Activated CD8-positive, alpha-beta T cell treated with anti-CD3 and anti-CD28 coated beads for 36 hours (primary cell): ENCODE measurements at regions not wholly inside any gene's neighbourhood (a gene's known extent, or its start where the extent isn't known, plus 50 kb on each side); places are given as distances from the start of the nearest gene placed in this dataset.
A peak's percentile ranks its signal among the peaks of the same experiment; 100 is the strongest.

Experiments
- ATAC-seq: fragments of 200-7000 bp; cut with Tn5 transposase; one replicate; pipeline ENCODE4 v1.10.0; 2021; ENCODE audit warnings: mild to moderate bottlenecking, moderate library complexity
- CTCF ChIA-PET: fragments of 350-600 bp; sonication (Branson Sonifier 250); formaldehyde crosslinking; loops from one replicate; lab custom pipeline; 2021; ENCODE audit warnings: antibody characterized with exemption; lab: Charles Lee
- POLR2A ChIA-PET: fragments of 350-600 bp; sonication (Branson Sonifier 250); formaldehyde crosslinking; loops from one replicate; lab custom pipeline; 2021; ENCODE audit warnings: antibody characterized with exemption; lab: Charles Lee
- DNase-seq: peaks from one replicate; pipeline ENCODE4 v3.0.0-alpha.2; 2020
- H3K27ac Mint-ChIP-seq: one replicate; pipeline ENCODE4 v1.8.0; 2021; ENCODE audit warnings: mild to moderate bottlenecking, mixed read lengths
- H3K27me3 Mint-ChIP-seq: one replicate; pipeline ENCODE4 v1.8.0; 2021; ENCODE audit warnings: mixed read lengths
- H3K36me3 Mint-ChIP-seq: one replicate; pipeline ENCODE4 v1.8.0; 2021; ENCODE audit warnings: low read depth, mixed read lengths
- H3K4me1 Mint-ChIP-seq: one replicate; pipeline ENCODE4 v1.8.0; 2021; ENCODE audit warnings: low read depth, mixed read lengths
- H3K4me3 Mint-ChIP-seq: one replicate; pipeline ENCODE4 v1.8.0; 2021; ENCODE audit warnings: mild to moderate bottlenecking, moderate library complexity, mixed read lengths
- H3K9me3 Mint-ChIP-seq: one replicate; pipeline ENCODE4 v1.8.0; 2021; ENCODE audit warnings: mixed read lengths
- CTCF ChIP-seq: fragments of 200-600 bp; IDR thresholded peaks from one replicate; pipeline ENCODE4 v1.8.0; 2022; ENCODE audit warnings: antibody characterized with exemption, mild to moderate bottlenecking
- intact Hi-C: fragments of 100-400 bp; cut with micrococcal nuclease; formaldehyde crosslinking; loops from one replicate; pipeline ENCODE4 v1.10.0; 2022

GRCh38 chr5:107291866-107292265 is 378.9 kb downstream of the EFNA5 start:
- H3K4me3 Mint-ChIP-seq, result no peak overlapping the region
- H3K27ac Mint-ChIP-seq, result no peak overlapping the region
- H3K4me1 Mint-ChIP-seq, result peaks cover 5% of the 10 kb centered on the region
- no peak for TF ChIP-seq CTCF
- intact Hi-C loops, result no loop called here
- ChIA-PET CTCF (no interaction called here), POLR2A (no interaction called here)
- no peak for ATAC-seq
- peaks cover 2% of the 10 kb centered on the region for H3K9me3 Mint-ChIP-seq
- H3K27me3 Mint-ChIP-seq, result peaks cover 3% of the 10 kb centered on the region
- no peak for DNase-seq
- H3K36me3 Mint-ChIP-seq, result no peaks in the 10 kb centered on the region

GRCh38 chr5:107290780-107291398 is 379.8 kb downstream of the EFNA5 start:
- no peaks in the 10 kb centered on the region for H3K36me3 Mint-ChIP-seq
- H3K4me1 Mint-ChIP-seq, result peaks cover 5% of the 10 kb centered on the region
- H3K27me3 Mint-ChIP-seq, result peaks cover 2% of the 10 kb centered on the region
- no peak for DNase-seq
- no peak overlapping the region for H3K27ac Mint-ChIP-seq
- POLR2A ChIA-PET, result interaction anchor here (1.2 kb wide), 1 partner anchor 10 kb away, joined by 3 read pairs; no protein-coding TSS in a partner anchor
- peaks cover 2% of the 10 kb centered on the region for H3K9me3 Mint-ChIP-seq
- no peak overlapping the region for H3K4me3 Mint-ChIP-seq
- CTCF ChIA-PET, result no interaction called here
- intact Hi-C loops, result no loop called here
- ATAC-seq, result no peak
- TF ChIP-seq CTCF, result no peak

GRCh38 chr5:107289030-107289714 is 381.6 kb downstream of the EFNA5 start:
- Mint-ChIP-seq H3K4me3 (no peak overlapping the region), H3K4me1 (peaks cover 5% of the 10 kb centered on the region), H3K27ac (no peak overlapping the region), H3K9me3 (peaks cover 2% of the 10 kb centered on the region), H3K27me3 (peaks cover 2% of the 10 kb centered on the region), H3K36me3 (no peaks in the 10 kb centered on the region)
- POLR2A ChIA-PET, result no interaction called here
- DNase-seq (peak; percentile 1), ATAC-seq (peak; percentile 82)
- no peak for TF ChIP-seq CTCF
- CTCF ChIA-PET, result no interaction called here
- intact Hi-C loops, result no loop called here

GRCh38 chr5:107286447-107287098 is 384.2 kb downstream of the EFNA5 start:
- peaks cover 5% of the 10 kb centered on the region for H3K4me1 Mint-ChIP-seq
- intact Hi-C loops, result no loop called here
- DNase-seq (no peak), ATAC-seq (no peak)
- no peak overlapping the region for H3K27ac Mint-ChIP-seq
- H3K9me3 Mint-ChIP-seq, result peaks cover 2% of the 10 kb centered on the region
- H3K36me3 Mint-ChIP-seq, result no peaks in the 10 kb centered on the region
- ChIA-PET POLR2A (no interaction called here), CTCF (interaction anchor here (0.6 to 1.3 kb wide), 2 partner anchors 156 to 286 kb away, joined by 3 to 4 read pairs; no protein-coding TSS in a partner anchor)
- H3K4me3 Mint-ChIP-seq, result no peak overlapping the region
- H3K27me3 Mint-ChIP-seq, result peaks cover 2% of the 10 kb centered on the region
- no peak for TF ChIP-seq CTCF

- no peak overlapping the region for H3K27ac Mint-ChIP-seq
- ChIA-PET POLR2A (no interaction called here), CTCF (interaction anchor here (1.3 kb wide), 1 partner anchor 287 kb away, joined by 4 read pairs; no protein-coding TSS in a partner anchor)
- peaks cover 5% of the 10 kb centered on the region for H3K4me1 Mint-ChIP-seq
- intact Hi-C loops, result no loop called here
- TF ChIP-seq CTCF, result no peak
- H3K9me3 Mint-ChIP-seq, result peaks cover 2% of the 10 kb centered on the region
- DNase-seq (peak; percentile 27), ATAC-seq (peak; percentile 13)
- no peaks in the 10 kb centered on the region for H3K36me3 Mint-ChIP-seq
- peaks cover 2% of the 10 kb centered on the region for H3K27me3 Mint-ChIP-seq
- no peak overlapping the region for H3K4me3 Mint-ChIP-seq
These were observed 385.0 kb downstream of the EFNA5 start for GRCh38 chr5:107285772-107286171.
